Activated naive CD4-positive, alpha-beta T cell treated with anti-CD3 and anti-CD28 coated beads, Interleukin-2, amount 50 U/mL, for 72 hours (primary cell): ENCODE measurements at regions not wholly inside any gene's neighbourhood (a gene's known extent, or its start where the extent isn't known, plus 50 kb on each side); places are given as distances from the start of the nearest gene placed in this dataset.

Source experiments
- ATAC-seq, 2 donors: fragments of 150-1000 bp; cut with Tn5 transposase; 2 replicates each; pipeline ENCODE4 v1.10.0; 2021; ENCODE audit warnings: mild to moderate bottlenecking in 2 of 2, moderate library complexity in 2 of 2
- DNase-seq, 2 donors: peaks; one replicate each; pipeline ENCODE4 v3.0.0; 2021 to 2022; ENCODE audit warnings: low spot score in 2 of 2
- H3K27ac Mint-ChIP-seq, 2 donors: one replicate each; pipeline ENCODE4 v1.8.0; 2022; ENCODE audit warnings: mild to moderate bottlenecking in 2 of 2, mixed read lengths in 2 of 2
- H3K36me3 Mint-ChIP-seq, 2 donors: one replicate each; pipeline ENCODE4 v1.8.0; 2022; ENCODE audit warnings: mixed read lengths in 2 of 2
- H3K9me3 Mint-ChIP-seq, 2 donors: one replicate each; pipeline ENCODE4 v1.8.0; 2022; ENCODE audit warnings: mixed read lengths in 2 of 2

GRCh38 chr9:4397917-4398316 lies 92.4 kb upstream of the SLC1A1 start:
- Mint-ChIP-seq H3K9me3 (peaks cover 9 to 10% of the 10 kb centered on the region in 2 donors), H3K27ac (no peak overlapping the region), H3K36me3 (peaks cover 10 to 11% of the 10 kb centered on the region in 2 donors)
- DNase-seq (no peak), ATAC-seq (no peak)

GRCh38 chr9:4393806-4394523 lies 94.1 kb upstream of the GLIS3 start:
- Mint-ChIP-seq H3K9me3 (no peaks in the 10 kb centered on the region), H3K36me3 (no peaks in the 10 kb centered on the region), H3K27ac (no peak overlapping the region)
- DNase-seq (no peak), ATAC-seq (no peak)

GRCh38 chr9:4389755-4390154 lies 89.9 kb upstream of the GLIS3 start:
- H3K9me3 Mint-ChIP-seq: no peaks in the 10 kb centered on the region
- no peaks in the 10 kb centered on the region for H3K36me3 Mint-ChIP-seq
- no peak for ATAC-seq
- DNase-seq: no peak
- no peak overlapping the region for H3K27ac Mint-ChIP-seq

GRCh38 chr9:4389003-4389402 lies 89.1 kb upstream of the GLIS3 start:
- ATAC-seq (no peak), DNase-seq (no peak)
- no peak overlapping the region for H3K27ac Mint-ChIP-seq
- no peaks in the 10 kb centered on the region for H3K9me3 Mint-ChIP-seq
- no peaks in the 10 kb centered on the region for H3K36me3 Mint-ChIP-seq

- H3K36me3 Mint-ChIP-seq: no peaks in the 10 kb centered on the region
- ATAC-seq (no peak), DNase-seq (no peak)
- no peaks in the 10 kb centered on the region for H3K9me3 Mint-ChIP-seq
- H3K27ac Mint-ChIP-seq: no peak overlapping the region
Observed at GRCh38 chr9:4386819-4387218, 87.0 kb upstream of the GLIS3 start.

- H3K36me3 Mint-ChIP-seq: no peaks in the 10 kb centered on the region
- H3K27ac Mint-ChIP-seq: no peak overlapping the region
Observed at GRCh38 chr9:4384750-4385149, 84.9 kb upstream of the GLIS3 start.

GRCh38 chr9:4382722-4383317 lies 83.0 kb upstream of the GLIS3 start:
- Mint-ChIP-seq H3K9me3 (no peaks in the 10 kb centered on the region), H3K27ac (no peak overlapping the region), H3K36me3 (no peaks in the 10 kb centered on the region)
- ATAC-seq: no peak
- DNase-seq: peak in 1 of 2 donors; percentile 4

More at GRCh38 chr9:4384750-4385149, 84.9 kb upstream of the GLIS3 start:
- DNase-seq (no peak), ATAC-seq (no peak)
- H3K9me3 Mint-ChIP-seq: no peaks in the 10 kb centered on the region

- Mint-ChIP-seq H3K9me3 (no peaks in the 10 kb centered on the region), H3K36me3 (no peaks in the 10 kb centered on the region), H3K27ac (no peak overlapping the region)
- DNase-seq: no peak
- no peak for ATAC-seq
Observed at GRCh38 chr9:4381744-4382143, 81.9 kb upstream of the GLIS3 start.

- H3K36me3 Mint-ChIP-seq: no peaks in the 10 kb centered on the region
- no peak for ATAC-seq
- no peaks in the 10 kb centered on the region for H3K9me3 Mint-ChIP-seq
- no peak for DNase-seq
- H3K27ac Mint-ChIP-seq: no peak overlapping the region
Observed at GRCh38 chr9:4380406-4380805, 80.5 kb upstream of the GLIS3 start.

GRCh38 chr9:4375424-4376200 lies 75.7 kb upstream of the GLIS3 start:
- DNase-seq (no peak), ATAC-seq (no peak)
- no peak overlapping the region for H3K27ac Mint-ChIP-seq
- H3K36me3 Mint-ChIP-seq: no peaks in the 10 kb centered on the region
- H3K9me3 Mint-ChIP-seq: no peaks in the 10 kb centered on the region

- no peaks in the 10 kb centered on the region for H3K9me3 Mint-ChIP-seq
- ATAC-seq (no peak), DNase-seq (no peak)
- no peak overlapping the region for H3K27ac Mint-ChIP-seq
- H3K36me3 Mint-ChIP-seq: no peaks in the 10 kb centered on the region
Observed at GRCh38 chr9:4371108-4371507, 71.2 kb upstream of the GLIS3 start.

GRCh38 chr9:4370501-4370900 lies 70.6 kb upstream of the GLIS3 start:
- no peak for ATAC-seq

GRCh38 chr9:4366591-4367330 lies 66.9 kb upstream of the GLIS3 start:
- DNase-seq (peak in 1 of 2 donors; percentile 51), ATAC-seq (no peak)
- Mint-ChIP-seq H3K9me3 (no peaks in the 10 kb centered on the region), H3K36me3 (no peaks in the 10 kb centered on the region), H3K27ac (no peak overlapping the region)

More at GRCh38 chr9:4370501-4370900, 70.6 kb upstream of the GLIS3 start:
- Mint-ChIP-seq H3K36me3 (no peaks in the 10 kb centered on the region), H3K9me3 (no peaks in the 10 kb centered on the region), H3K27ac (no peak overlapping the region)
- no peak for DNase-seq

GRCh38 chr9:4365055-4365454 lies 65.2 kb upstream of the GLIS3 start:
- peak; percentile 77 to 97 for ATAC-seq
- no peak overlapping the region for H3K27ac Mint-ChIP-seq

GRCh38 chr9:4362281-4362680 lies 62.4 kb upstream of the GLIS3 start:
- no peak overlapping the region for H3K27ac Mint-ChIP-seq
- no peak for ATAC-seq
- no peaks in the 10 kb centered on the region for H3K9me3 Mint-ChIP-seq
- DNase-seq: no peak
- no peaks in the 10 kb centered on the region for H3K36me3 Mint-ChIP-seq

More at GRCh38 chr9:4365055-4365454, 65.2 kb upstream of the GLIS3 start:
- no peak for DNase-seq
- H3K9me3 Mint-ChIP-seq: no peaks in the 10 kb centered on the region
- H3K36me3 Mint-ChIP-seq: no peaks in the 10 kb centered on the region

- no peaks in the 10 kb centered on the region for H3K9me3 Mint-ChIP-seq
- H3K36me3 Mint-ChIP-seq: no peaks in the 10 kb centered on the region
- DNase-seq (no peak), ATAC-seq (no peak)
- H3K27ac Mint-ChIP-seq: peak overlapping the region in 1 of 2 donors; percentile 12
Observed at GRCh38 chr9:4359016-4359415, 59.1 kb upstream of the GLIS3 start.

- H3K9me3 Mint-ChIP-seq: no peaks in the 10 kb centered on the region
- DNase-seq: no peak
- no peak for ATAC-seq
- H3K36me3 Mint-ChIP-seq: no peaks in the 10 kb centered on the region
- no peak overlapping the region for H3K27ac Mint-ChIP-seq
Observed at GRCh38 chr9:4357929-4358328, 58.1 kb upstream of the GLIS3 start.
